ENCODE measurements at regions not wholly inside any gene's neighbourhood (a gene's known extent, or its start where the extent isn't known, plus 50 kb on each side); places are given as distances from the start of the nearest gene placed in this dataset.

- Histone ChIP-seq H3K4me3 (ENCODE audit: low read length) (no peak overlapping the region), H3K27ac (ENCODE audit: low read depth in 1 of 2, low read length in 2 of 2) (no peak overlapping the region), H3K27me3 (ENCODE audit: control insufficient read depth in 1 of 2, insufficient read depth in 2 of 2, low read length in 2 of 2) (peaks cover 0 to 6% of the 10 kb centered on the region in 2 experiments), H3K9me3 (ENCODE audit: control insufficient read depth in 1 of 2, insufficient read depth in 1 of 2, low read length in 2 of 2) (peaks cover 0 to 5% of the 10 kb centered on the region in 2 experiments), H3K36me3 (ENCODE audit: insufficient read depth, low read length) (no peaks in the 10 kb centered on the region), H3K4me1 (ENCODE audit: insufficient read depth, low read length) (no peaks in the 10 kb centered on the region)
- Mint-ChIP-seq H3K4me3 (no peak overlapping the region), H3K27ac (no peak overlapping the region), H3K9me3 (peaks cover 13% of the 10 kb centered on the region), H3K27me3 (peaks cover 26% of the 10 kb centered on the region), H3K36me3 (ENCODE audit: low read depth) (no peaks in the 10 kb centered on the region), H3K4me1 (ENCODE audit: low read depth) (no peaks in the 10 kb centered on the region)
- no peak for DNase-seq
- CTCF ChIA-PET: no interaction called here
- no peak for ATAC-seq (ENCODE audit: poor library complexity)
- intact Hi-C loops (cut with DNase I, micrococcal nuclease): no loop called here
- POLR2A ChIA-PET: no interaction called here
- no peak for TF ChIP-seq CTCF (IDR thresholded peaks at IDR 0.05)
Measured at GRCh38 chr2:236986524-236987330, 99.0 kb upstream of the COPS8 start.

GRCh38 chr2:236988216-236988615, 97.5 kb upstream of the COPS8 start:
- POLR2A ChIA-PET: no interaction called here
- Histone ChIP-seq H3K27ac (ENCODE audit: low read depth in 1 of 2, low read length in 2 of 2) (no peak overlapping the region), H3K9me3 (ENCODE audit: control insufficient read depth in 1 of 2, insufficient read depth in 1 of 2, low read length in 2 of 2) (no peaks in the 10 kb centered on the region), H3K36me3 (ENCODE audit: insufficient read depth, low read length) (no peaks in the 10 kb centered on the region), H3K4me3 (ENCODE audit: low read length) (no peak overlapping the region), H3K27me3 (ENCODE audit: control insufficient read depth in 1 of 2, insufficient read depth in 2 of 2, low read length in 2 of 2) (peaks cover 0 to 6% of the 10 kb centered on the region in 2 experiments), H3K4me1 (ENCODE audit: insufficient read depth, low read length) (no peaks in the 10 kb centered on the region)
- no peak for DNase-seq
- Mint-ChIP-seq H3K4me3 (no peak overlapping the region), H3K36me3 (ENCODE audit: low read depth) (no peaks in the 10 kb centered on the region), H3K27me3 (peaks cover 26% of the 10 kb centered on the region), H3K27ac (no peak overlapping the region), H3K4me1 (ENCODE audit: low read depth) (no peaks in the 10 kb centered on the region), H3K9me3 (peaks cover 13% of the 10 kb centered on the region)
- ATAC-seq (ENCODE audit: poor library complexity): no peak
- CTCF ChIA-PET: no interaction called here
- intact Hi-C loops (cut with DNase I, micrococcal nuclease): no loop called here
- no peak for TF ChIP-seq CTCF (IDR thresholded peaks at IDR 0.05)

GRCh38 chr2:236988690-236989624, 96.7 kb upstream of the COPS8 start:
- peaks cover 8% of the 10 kb centered on the region for H3K9me3 Mint-ChIP-seq
- H3K4me3 Mint-ChIP-seq: no peak overlapping the region
- no peaks in the 10 kb centered on the region for H3K36me3 Mint-ChIP-seq (ENCODE audit: low read depth)
- Histone ChIP-seq H3K4me1 (ENCODE audit: insufficient read depth, low read length) (no peaks in the 10 kb centered on the region), H3K4me3 (ENCODE audit: low read length) (no peak overlapping the region), H3K9me3 (ENCODE audit: control insufficient read depth in 1 of 2, insufficient read depth in 1 of 2, low read length in 2 of 2) (no peaks in the 10 kb centered on the region), H3K27ac (ENCODE audit: low read depth in 1 of 2, low read length in 2 of 2) (no peak overlapping the region), H3K27me3 (ENCODE audit: control insufficient read depth in 1 of 2, insufficient read depth in 2 of 2, low read length in 2 of 2) (peaks cover 0 to 9% of the 10 kb centered on the region in 2 experiments), H3K36me3 (ENCODE audit: insufficient read depth, low read length) (no peaks in the 10 kb centered on the region)
- POLR2A ChIA-PET: no interaction called here
- peak in 1 of 14 experiments; percentile 22 for DNase-seq
- no peak for ATAC-seq (ENCODE audit: poor library complexity)
- CTCF ChIA-PET: no interaction called here
- no peaks in the 10 kb centered on the region for H3K4me1 Mint-ChIP-seq (ENCODE audit: low read depth)
- H3K27ac Mint-ChIP-seq: no peak overlapping the region
- TF ChIP-seq CTCF (IDR thresholded peaks at IDR 0.05): no peak
- intact Hi-C loops (cut with DNase I, micrococcal nuclease): no loop called here
- H3K27me3 Mint-ChIP-seq: peaks cover 26% of the 10 kb centered on the region

Measured in CD4-positive, alpha-beta T cell (primary cell).